SK-N-SH (cell line): ENCODE measurements at regions not wholly inside any gene's neighbourhood (a gene's known extent, or its start where the extent isn't known, plus 50 kb on each side); places are given as distances from the start of the nearest gene placed in this dataset.

Source experiments
- CHD2 ChIP-seq: fragments of 150-350 bp; IDR thresholded peaks from 2 replicates; pipeline ENCODE4 v1.6.1; 2018; ENCODE audit warnings: low read length; ENCODE audit not compliant: partially characterized antibody
- CTCF ChIP-seq: fragments of 200-600 bp; sonication (generic); IDR thresholded peaks from 2 replicates; pipeline ENCODE4 v1.6.1; 2017; ENCODE audit warnings: antibody characterized with exemption, mild to moderate bottlenecking, moderate library complexity
- FOXJ3 ChIP-seq: sonication (generic); formaldehyde crosslinking; IDR thresholded peaks from 2 replicates; pipeline ENCODE4 v1.5.1; 2020; ENCODE audit warnings: mild to moderate bottlenecking, missing genetic modification reagents
- GATA2 ChIP-seq: sonication (generic); formaldehyde crosslinking; IDR thresholded peaks from 2 replicates; pipeline ENCODE4 v1.5.0; 2020; ENCODE audit warnings: mild to moderate bottlenecking, missing genetic modification reagents
- JUND ChIP-seq: IDR thresholded peaks from 2 replicates; pipeline ENCODE4 v1.4.0; 2012
- NFIC ChIP-seq: IDR thresholded peaks from 2 replicates; pipeline ENCODE4 v1.4.0; 2012; ENCODE audit warnings: borderline replicate concordance
- PBX3 ChIP-seq: IDR thresholded peaks from 2 replicates; pipeline ENCODE4; 2012
- POLR2AphosphoS5 ChIP-seq: IDR thresholded peaks from 2 replicates; pipeline ENCODE4 v1.6.1; 2012; ENCODE audit warnings: low read depth, low read length
- RAD21 ChIP-seq: IDR thresholded peaks from 2 replicates; pipeline ENCODE4 v1.6.1; 2012; ENCODE audit warnings: mild to moderate bottlenecking, low read length
- TF ChIP-seq, protein P1 (sequence below): IDR thresholded peaks from 2 replicates; pipeline ENCODE4 v1.6.1; 2012; ENCODE audit warnings: mild to moderate bottlenecking, low read depth, low read length, moderate library complexity

- TF ChIP-seq, protein P1, sequence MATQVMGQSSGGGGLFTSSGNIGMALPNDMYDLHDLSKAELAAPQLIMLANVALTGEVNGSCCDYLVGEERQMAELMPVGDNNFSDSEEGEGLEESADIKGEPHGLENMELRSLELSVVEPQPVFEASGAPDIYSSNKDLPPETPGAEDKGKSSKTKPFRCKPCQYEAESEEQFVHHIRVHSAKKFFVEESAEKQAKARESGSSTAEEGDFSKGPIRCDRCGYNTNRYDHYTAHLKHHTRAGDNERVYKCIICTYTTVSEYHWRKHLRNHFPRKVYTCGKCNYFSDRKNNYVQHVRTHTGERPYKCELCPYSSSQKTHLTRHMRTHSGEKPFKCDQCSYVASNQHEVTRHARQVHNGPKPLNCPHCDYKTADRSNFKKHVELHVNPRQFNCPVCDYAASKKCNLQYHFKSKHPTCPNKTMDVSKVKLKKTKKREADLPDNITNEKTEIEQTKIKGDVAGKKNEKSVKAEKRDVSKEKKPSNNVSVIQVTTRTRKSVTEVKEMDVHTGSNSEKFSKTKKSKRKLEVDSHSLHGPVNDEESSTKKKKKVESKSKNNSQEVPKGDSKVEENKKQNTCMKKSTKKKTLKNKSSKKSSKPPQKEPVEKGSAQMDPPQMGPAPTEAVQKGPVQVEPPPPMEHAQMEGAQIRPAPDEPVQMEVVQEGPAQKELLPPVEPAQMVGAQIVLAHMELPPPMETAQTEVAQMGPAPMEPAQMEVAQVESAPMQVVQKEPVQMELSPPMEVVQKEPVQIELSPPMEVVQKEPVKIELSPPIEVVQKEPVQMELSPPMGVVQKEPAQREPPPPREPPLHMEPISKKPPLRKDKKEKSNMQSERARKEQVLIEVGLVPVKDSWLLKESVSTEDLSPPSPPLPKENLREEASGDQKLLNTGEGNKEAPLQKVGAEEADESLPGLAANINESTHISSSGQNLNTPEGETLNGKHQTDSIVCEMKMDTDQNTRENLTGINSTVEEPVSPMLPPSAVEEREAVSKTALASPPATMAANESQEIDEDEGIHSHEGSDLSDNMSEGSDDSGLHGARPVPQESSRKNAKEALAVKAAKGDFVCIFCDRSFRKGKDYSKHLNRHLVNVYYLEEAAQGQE = no peak
- TF ChIP-seq CTCF (no peak), PBX3 (no peak), GATA2 (CRISPR knock-in tag) (no peak), POLR2AphosphoS5 (no peak), FOXJ3 (CRISPR knock-in tag) (no peak), JUND (no peak), RAD21 (no peak), NFIC (no peak), CHD2 (no peak)
These were observed 409.3 kb downstream of the GALR1 start for GRCh38 chr18:77658751-77659448.
